GM12872 (cell line): ENCODE measurements at regions not wholly inside any gene's neighbourhood (a gene's known extent, or its start where the extent isn't known, plus 50 kb on each side); places are given as distances from the start of the nearest gene placed in this dataset.

Source experiments
- TF ChIP-seq, protein P1 (sequence below): IDR thresholded peaks from 3 replicates; pipeline ENCODE4 v1.5.1; 2011; ENCODE audit warnings: low read depth, mild to moderate bottlenecking, low read length, moderate library complexity; ENCODE audit not compliant: insufficient read depth

- TF ChIP-seq, protein P1, sequence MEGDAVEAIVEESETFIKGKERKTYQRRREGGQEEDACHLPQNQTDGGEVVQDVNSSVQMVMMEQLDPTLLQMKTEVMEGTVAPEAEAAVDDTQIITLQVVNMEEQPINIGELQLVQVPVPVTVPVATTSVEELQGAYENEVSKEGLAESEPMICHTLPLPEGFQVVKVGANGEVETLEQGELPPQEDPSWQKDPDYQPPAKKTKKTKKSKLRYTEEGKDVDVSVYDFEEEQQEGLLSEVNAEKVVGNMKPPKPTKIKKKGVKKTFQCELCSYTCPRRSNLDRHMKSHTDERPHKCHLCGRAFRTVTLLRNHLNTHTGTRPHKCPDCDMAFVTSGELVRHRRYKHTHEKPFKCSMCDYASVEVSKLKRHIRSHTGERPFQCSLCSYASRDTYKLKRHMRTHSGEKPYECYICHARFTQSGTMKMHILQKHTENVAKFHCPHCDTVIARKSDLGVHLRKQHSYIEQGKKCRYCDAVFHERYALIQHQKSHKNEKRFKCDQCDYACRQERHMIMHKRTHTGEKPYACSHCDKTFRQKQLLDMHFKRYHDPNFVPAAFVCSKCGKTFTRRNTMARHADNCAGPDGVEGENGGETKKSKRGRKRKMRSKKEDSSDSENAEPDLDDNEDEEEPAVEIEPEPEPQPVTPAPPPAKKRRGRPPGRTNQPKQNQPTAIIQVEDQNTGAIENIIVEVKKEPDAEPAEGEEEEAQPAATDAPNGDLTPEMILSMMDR = no peak
Measured at GRCh38 chr11:115920092-115920461, 415.9 kb upstream of the CADM1 start.

GRCh38 chr11:115919341-115920091, 415.3 kb upstream of the CADM1 start:
- TF ChIP-seq, protein P1 = no peak

DNA sequence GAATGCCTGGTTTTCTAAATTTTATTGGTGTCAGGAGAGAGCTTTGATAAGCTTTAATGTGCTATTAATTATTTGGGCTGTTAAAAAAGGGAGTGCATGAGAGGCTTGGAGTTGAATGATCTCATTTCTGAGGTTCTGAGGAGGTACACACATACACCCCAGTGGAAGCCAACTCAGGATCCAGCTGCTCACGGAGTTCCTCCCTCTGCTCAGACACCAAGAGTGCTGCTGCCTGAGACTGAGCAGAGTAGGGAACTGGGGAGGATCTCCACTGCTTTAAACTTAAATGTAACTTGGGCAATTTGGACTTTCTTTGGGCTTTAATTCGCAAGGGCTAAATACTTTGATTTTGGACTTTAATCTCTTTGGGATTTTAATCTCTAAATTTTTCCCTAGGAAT, 414.4 kb upstream of the CADM1 start:
- TF ChIP-seq, protein P1 = no peak

DNA sequence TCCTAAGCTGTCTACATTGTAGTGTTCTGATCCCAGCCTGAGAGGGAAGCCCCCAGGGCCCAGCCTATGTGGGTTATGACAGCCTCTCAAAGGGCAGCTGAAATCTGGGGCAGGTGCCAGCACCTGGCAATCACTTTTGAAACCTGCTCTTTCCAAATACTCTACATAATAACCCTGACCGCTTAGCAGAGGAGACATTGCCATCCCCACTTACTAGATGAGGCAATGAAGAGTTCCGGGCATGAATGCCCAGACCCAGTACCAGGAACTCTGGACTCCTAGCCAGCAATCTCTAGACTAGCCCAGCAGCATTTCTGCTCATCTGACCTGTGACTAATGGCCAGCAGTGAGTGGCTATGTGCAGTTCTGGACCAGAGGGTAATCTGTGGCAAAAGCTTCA, 412.4 kb upstream of the CADM1 start:
- TF ChIP-seq, protein P1 = no peak

DNA sequence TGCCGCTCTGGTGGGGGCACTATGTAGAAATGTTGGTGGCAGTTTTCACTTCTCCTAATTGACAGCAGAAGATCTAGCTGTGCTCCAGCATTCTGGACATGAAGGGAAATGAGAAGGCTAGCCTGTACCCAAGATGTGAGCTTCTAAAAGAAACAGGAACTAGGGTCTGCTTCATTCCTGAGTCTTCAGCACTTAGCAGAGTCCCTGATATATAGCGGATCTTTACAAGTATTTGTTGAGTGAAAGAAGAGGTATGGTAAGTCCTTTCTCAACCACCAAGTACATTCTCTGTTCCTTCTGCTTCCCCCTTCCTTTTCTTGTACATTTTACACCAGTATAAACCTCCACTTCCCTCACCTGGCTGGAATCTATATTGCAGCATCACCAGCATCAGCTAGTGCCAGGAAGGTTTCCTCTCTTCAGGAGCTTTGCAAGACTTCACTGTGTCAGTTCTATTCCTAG, 408.3 kb upstream of the CADM1 start:
- TF ChIP-seq, protein P1 = peak; percentile 54

- TF ChIP-seq, protein P1 = no peak
Measured at GRCh38 chr11:115911613-115912346, 407.6 kb upstream of the CADM1 start.

- TF ChIP-seq, protein P1 = no peak
Measured at GRCh38 chr11:115910379-115910778, 406.2 kb upstream of the CADM1 start.
